HG03432 (cell line): ENCODE measurements at regions not wholly inside any gene's neighbourhood (a gene's known extent, or its start where the extent isn't known, plus 50 kb on each side); places are given as distances from the start of the nearest gene placed in this dataset.
A peak's percentile ranks its signal among the peaks of the same experiment; 100 is the strongest.
"Not testable (repeated sequence)": the region's sequence is repeated elsewhere in the genome, so short reads cannot be mapped to it uniquely, and the experiment has no call there.

Source experiments
- ATAC-seq: cut with Tn5 transposase; IDR thresholded peaks from one replicate; pipeline ENCODE4 v1.9.1; 2021; ENCODE audit warnings: mild to moderate bottlenecking, moderate library complexity; ENCODE audit not compliant: unreplicated experiment

- no peak for ATAC-seq
These were observed 164.6 kb downstream of the OR2B2 start for GRCh38 chr6:27747637-27748036.

- not testable (repeated sequence) for ATAC-seq
These were observed 165.3 kb downstream of the OR2B2 start for GRCh38 chr6:27746860-27747259.

DNA sequence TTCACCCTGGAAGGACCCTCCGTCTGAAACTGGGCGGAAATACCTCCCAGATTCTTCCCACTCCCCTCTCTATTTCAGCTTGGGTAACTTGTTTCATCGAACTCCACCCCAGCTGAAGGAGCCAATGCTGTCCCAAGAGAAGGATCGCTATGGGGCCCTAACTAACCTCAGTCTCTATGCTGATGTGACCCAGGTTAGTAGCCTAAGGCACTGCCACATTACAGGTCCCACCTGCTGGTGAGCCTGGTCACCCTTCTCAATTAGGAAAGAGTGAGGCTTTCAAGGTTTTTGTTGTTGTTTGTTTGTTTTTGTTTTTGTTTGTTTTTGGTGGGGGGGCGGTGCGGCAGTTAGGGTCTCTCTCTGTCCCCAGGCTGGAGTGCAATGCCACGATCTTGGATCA lies 168.4 kb downstream of the OR2B2 start:
- ATAC-seq: no peak

GRCh38 chr6:27742833-27743573 lies 169.2 kb downstream of the OR2B2 start:
- ATAC-seq: no peak

GRCh38 chr6:27739902-27740301 lies 172.3 kb downstream of the OR2B2 start:
- not testable (repeated sequence) for ATAC-seq

DNA sequence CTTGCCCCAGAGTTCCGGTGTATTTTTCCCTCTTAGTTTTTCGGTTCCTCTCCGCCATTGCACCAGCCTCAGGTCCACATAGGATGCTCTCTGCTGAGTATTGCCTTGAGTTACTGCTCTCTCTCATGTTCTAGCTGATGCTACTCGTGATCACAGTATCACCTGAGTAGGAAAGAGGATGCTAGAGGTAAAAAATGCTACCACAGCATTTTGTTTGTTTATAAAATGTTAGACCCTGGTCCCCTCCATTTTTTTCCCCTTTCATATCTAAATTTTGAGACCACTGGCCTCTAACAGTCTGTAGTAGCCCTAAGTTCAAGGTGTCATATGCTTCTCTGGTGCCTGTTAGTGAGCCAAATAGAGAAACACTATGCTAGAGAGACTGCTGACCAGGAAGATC lies 175.5 kb downstream of the OR2B2 start:
- ATAC-seq: no peak

GRCh38 chr6:27728442-27728841 lies 183.8 kb downstream of the OR2B2 start:
- no peak for ATAC-seq

- no peak for ATAC-seq
These were observed 185.6 kb downstream of the OR2B2 start for GRCh38 chr6:27726619-27727023.

DNA sequence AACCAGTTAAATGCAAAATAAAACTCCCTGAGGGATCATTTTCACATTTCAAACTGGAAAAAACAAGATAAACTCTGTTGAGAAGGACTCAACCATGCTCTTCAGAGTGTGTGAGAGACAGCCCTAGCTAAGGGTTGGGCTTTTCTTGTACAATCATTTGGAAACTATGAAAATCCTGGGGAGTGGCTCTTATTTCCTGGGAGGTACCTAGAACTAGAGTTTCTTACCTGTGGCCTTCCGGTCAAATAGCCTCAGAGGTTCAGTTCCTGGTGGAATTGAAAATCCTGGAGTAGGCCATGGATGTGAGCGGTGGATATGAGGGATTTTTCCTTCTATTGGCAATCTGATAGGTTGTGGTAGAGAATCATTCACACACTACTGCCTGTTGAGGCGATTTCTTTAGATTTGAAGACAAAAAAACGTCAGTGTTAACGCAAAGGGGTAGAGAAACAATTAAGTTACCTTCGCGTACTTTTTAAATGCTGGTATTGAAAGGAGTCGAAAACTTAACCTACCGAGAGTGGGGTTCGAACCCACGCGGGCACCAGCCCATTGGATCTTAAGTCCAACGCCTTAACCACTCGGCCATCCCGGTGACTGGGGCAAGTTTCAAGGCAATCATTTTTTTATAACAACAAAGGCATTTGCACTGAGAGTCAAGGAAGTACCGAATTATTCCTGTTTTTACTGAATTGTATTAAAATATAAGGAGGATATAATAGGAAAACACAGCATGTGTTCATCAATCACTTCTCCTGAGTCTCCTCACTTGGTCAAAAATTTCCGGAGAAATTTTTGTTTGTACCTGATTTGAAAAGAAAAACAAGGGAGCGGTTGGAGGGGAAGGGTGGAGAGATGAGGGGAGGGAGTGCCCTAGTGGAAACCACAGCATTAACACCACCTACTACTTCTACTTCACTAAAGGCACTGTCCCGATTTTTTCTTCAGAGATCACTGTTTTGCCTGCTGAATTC lies 191.3 kb downstream of the OR2B2 start:
- ATAC-seq: no peak

DNA sequence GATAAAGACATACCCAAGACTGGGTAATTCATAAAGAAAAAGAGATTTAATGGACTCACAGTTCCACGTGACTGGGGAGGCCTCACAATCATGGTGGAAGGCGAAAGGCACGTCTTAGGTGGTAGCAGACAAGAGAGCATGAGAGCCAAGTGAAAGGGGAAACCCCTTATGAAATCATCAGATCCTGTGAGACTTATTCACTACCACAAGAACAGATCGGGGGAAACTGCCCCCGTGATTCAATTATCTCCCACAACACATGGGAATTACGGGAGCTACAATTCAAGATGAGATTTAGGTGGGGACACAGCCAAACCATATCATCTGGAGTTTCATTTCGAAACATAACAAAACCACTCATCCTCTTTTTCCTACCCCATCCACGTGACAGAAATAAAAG lies 193.2 kb downstream of the OR2B2 start:
- ATAC-seq: not testable (repeated sequence)

GRCh38 chr6:27706431-27706830 lies 205.8 kb downstream of the OR2B2 start:
- ATAC-seq: no peak

GRCh38 chr6:27700337-27700736 lies 211.9 kb downstream of the OR2B2 start:
- no peak for ATAC-seq

DNA sequence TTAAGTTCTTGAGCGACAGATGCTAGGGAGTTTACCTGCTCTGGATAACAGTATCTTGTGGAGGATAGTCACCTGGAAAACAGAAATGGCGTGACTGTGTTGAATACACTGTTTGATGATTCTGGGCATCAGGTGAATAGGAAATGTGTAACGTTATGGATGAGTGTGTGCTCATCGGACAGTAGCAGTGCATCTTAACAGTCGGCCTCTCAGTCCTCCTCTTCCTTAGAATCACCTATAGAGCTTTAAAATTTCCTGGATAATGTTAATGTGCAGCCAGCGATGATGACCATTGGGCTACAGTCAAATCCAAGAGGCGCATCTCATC lies 217.7 kb downstream of the OR2B2 start:
- peak; percentile 16 for ATAC-seq

- peak; percentile 55 for ATAC-seq
These were observed 218.2 kb downstream of the OR2B2 start for GRCh38 chr6:27693766-27694546.

GRCh38 chr6:27692133-27692532 lies 219.2 kb upstream of the ZNF184 start:
- ATAC-seq: not testable (repeated sequence)

- ATAC-seq: peak; percentile 68
These were observed 215.2 kb upstream of the ZNF184 start for GRCh38 chr6:27688014-27688586.

- peak; percentile 65 for ATAC-seq
These were observed 214.5 kb upstream of the ZNF184 start for GRCh38 chr6:27687154-27688013.

DNA sequence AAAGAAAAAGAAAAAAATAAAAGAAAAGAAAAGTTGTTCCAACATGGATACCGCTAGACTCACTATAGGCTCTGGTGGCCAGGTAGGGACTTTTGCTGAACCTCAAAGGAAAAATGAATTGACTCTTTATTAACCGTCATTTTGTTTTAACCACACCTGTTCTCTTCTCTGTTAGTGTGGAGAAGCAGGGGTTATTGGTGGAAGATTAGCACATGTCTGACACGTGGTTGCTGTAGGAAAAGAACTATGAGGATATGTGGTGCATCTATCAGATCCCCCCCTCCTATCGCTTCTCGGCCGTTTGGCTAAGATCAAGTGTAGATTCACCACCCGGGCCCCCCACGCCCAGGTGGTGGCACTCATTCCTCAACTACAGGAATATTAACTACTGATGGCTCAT lies 212.4 kb upstream of the ZNF184 start:
- no peak for ATAC-seq

GRCh38 chr6:27684264-27685211 lies 211.6 kb upstream of the ZNF184 start:
- ATAC-seq: no peak
